Thoracic aorta (tissue), 2 donors: ENCODE measurements at regions not wholly inside any gene's neighbourhood (a gene's known extent, or its start where the extent isn't known, plus 50 kb on each side); places are given as distances from the start of the nearest gene placed in this dataset.

Experiments
- ATAC-seq: fragments of 150-250 bp; one replicate; pipeline ENCODE4 v1.8.0; 2017; ENCODE audit warnings: low read depth; ENCODE audit not compliant: insufficient number of reproducible peaks, low FRiP score
- DNase-seq: peaks from one replicate; pipeline ENCODE4 v3.0.0-alpha.2; 2020; ENCODE audit warnings: low spot score
- H3K27ac ChIP-seq, 2 donors: fragments of 200-600 bp; sonication (generic); 1 replicate in 1 of 2; 2 replicates in 1 of 2; pipeline ENCODE4 v1.5.1; 2016; ENCODE audit warnings: mild to moderate bottlenecking in 2 of 2, moderate library complexity in 2 of 2
- H3K27me3 ChIP-seq: fragments of 200-600 bp; sonication (generic); replicated peaks from 2 replicates; pipeline ENCODE4 v1.6.0; 2016; ENCODE audit warnings: mild to moderate bottlenecking; ENCODE audit not compliant: insufficient read depth
- H3K36me3 ChIP-seq: fragments of 200-600 bp; sonication (generic); one replicate; pipeline ENCODE4 v1.5.1; 2016
- H3K4me1 ChIP-seq, 2 donors: fragments of 200-600 bp; sonication (generic); 1 replicate in 1 of 2; 2 replicates in 1 of 2; pipeline versions ENCODE4 v1.5.1 to v1.6.0; 2016; ENCODE audit warnings: low read depth in 2 of 2, mild to moderate bottlenecking in 1 of 2; ENCODE audit not compliant: control insufficient read depth in 1 of 2
- H3K4me3 ChIP-seq: fragments of 200-600 bp; sonication (generic); 2 replicates; pipeline ENCODE4 v1.5.1; 2016; ENCODE audit warnings: mild to moderate bottlenecking
- H3K9me3 ChIP-seq: fragments of 200-600 bp; sonication (generic); 2 replicates; pipeline ENCODE4 v1.5.1; 2016
- TF ChIP-seq, protein P1 (sequence below): fragments of 200-600 bp; sonication (generic); IDR thresholded peaks from one replicate; pipeline ENCODE4 v1.5.1; 2019; ENCODE audit warnings: antibody characterized with exemption

GRCh38 chr2:125543968-125544514 lies 1111.9 kb upstream of the GYPC start:
- H3K4me3 ChIP-seq, result no peak overlapping the region
- no peaks in the 10 kb centered on the region for H3K27me3 ChIP-seq
- DNase-seq (no peak), ATAC-seq (no peak)
- H3K9me3 ChIP-seq, result no peaks in the 10 kb centered on the region
- no peak overlapping the region for H3K27ac ChIP-seq
- no peaks in the 10 kb centered on the region for H3K36me3 ChIP-seq
- H3K4me1 ChIP-seq, result no peaks in the 10 kb centered on the region
- TF ChIP-seq, protein P1, sequence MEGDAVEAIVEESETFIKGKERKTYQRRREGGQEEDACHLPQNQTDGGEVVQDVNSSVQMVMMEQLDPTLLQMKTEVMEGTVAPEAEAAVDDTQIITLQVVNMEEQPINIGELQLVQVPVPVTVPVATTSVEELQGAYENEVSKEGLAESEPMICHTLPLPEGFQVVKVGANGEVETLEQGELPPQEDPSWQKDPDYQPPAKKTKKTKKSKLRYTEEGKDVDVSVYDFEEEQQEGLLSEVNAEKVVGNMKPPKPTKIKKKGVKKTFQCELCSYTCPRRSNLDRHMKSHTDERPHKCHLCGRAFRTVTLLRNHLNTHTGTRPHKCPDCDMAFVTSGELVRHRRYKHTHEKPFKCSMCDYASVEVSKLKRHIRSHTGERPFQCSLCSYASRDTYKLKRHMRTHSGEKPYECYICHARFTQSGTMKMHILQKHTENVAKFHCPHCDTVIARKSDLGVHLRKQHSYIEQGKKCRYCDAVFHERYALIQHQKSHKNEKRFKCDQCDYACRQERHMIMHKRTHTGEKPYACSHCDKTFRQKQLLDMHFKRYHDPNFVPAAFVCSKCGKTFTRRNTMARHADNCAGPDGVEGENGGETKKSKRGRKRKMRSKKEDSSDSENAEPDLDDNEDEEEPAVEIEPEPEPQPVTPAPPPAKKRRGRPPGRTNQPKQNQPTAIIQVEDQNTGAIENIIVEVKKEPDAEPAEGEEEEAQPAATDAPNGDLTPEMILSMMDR, result no peak

- Histone ChIP-seq H3K27me3 (no peaks in the 10 kb centered on the region), H3K4me3 (no peak overlapping the region), H3K36me3 (no peaks in the 10 kb centered on the region), H3K27ac (no peak overlapping the region), H3K4me1 (no peaks in the 10 kb centered on the region), H3K9me3 (no peaks in the 10 kb centered on the region)
- TF ChIP-seq, protein P1, result no peak
- ATAC-seq (no peak), DNase-seq (no peak)
These were observed 1102.2 kb upstream of the GYPC start for GRCh38 chr2:125553768-125554167.

- DNase-seq (no peak), ATAC-seq (no peak)
- no peaks in the 10 kb centered on the region for H3K4me1 ChIP-seq
- TF ChIP-seq, protein P1, result no peak
- H3K36me3 ChIP-seq, result no peaks in the 10 kb centered on the region
- H3K27me3 ChIP-seq, result no peaks in the 10 kb centered on the region
- H3K4me3 ChIP-seq, result no peak overlapping the region
- H3K9me3 ChIP-seq, result no peaks in the 10 kb centered on the region
- no peak overlapping the region for H3K27ac ChIP-seq
These were observed 1101.0 kb upstream of the GYPC start for GRCh38 chr2:125554956-125555355.

DNA sequence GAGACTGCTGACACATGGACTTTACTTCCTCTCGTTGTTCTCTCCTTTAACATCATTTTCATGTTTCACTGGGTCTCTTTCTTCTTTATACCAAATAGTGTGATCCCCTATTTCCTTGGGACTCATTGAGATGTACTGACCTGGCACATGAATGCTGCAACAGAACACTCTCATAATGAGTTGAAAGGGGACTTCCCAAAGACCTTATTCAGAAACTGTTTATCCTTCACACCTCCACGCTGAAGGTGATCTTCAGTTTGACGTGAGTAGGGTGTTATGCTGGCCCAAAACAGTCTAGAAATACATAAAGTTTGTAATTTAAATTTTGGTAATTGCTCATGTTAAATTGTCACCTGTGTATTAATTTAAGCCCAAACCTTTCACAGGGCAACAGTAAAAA lies 1096.8 kb upstream of the GYPC start:
- Histone ChIP-seq H3K9me3 (no peaks in the 10 kb centered on the region), H3K36me3 (no peaks in the 10 kb centered on the region), H3K27me3 (no peaks in the 10 kb centered on the region), H3K4me3 (no peak overlapping the region), H3K4me1 (no peaks in the 10 kb centered on the region), H3K27ac (no peak overlapping the region)
- TF ChIP-seq, protein P1, result no peak
- DNase-seq (no peak), ATAC-seq (no peak)

DNA sequence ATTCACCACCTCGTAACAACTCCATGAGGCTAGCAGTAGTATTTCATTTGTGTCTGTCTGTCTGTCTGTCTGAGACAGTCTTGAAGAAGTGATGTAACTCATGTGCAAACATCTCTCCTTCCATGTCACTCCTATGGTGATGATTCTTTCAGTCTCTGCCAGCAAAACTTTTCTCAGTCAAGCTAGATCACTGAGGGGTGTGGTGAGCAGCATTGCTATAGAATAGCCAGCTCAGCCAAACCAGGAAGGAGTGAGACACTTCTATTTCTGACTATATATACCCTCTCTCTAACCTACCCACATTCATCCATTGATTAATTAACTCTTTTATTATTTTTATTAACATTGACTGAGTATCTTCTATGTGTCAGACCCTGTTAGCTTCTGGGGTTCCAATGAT lies 1095.1 kb upstream of the GYPC start:
- TF ChIP-seq, protein P1, result no peak
- H3K36me3 ChIP-seq, result no peaks in the 10 kb centered on the region
- H3K9me3 ChIP-seq, result no peaks in the 10 kb centered on the region
- H3K27me3 ChIP-seq, result no peaks in the 10 kb centered on the region
- DNase-seq (no peak), ATAC-seq (no peak)
- no peak overlapping the region for H3K27ac ChIP-seq
- no peaks in the 10 kb centered on the region for H3K4me1 ChIP-seq
- no peak overlapping the region for H3K4me3 ChIP-seq
